IMR-90 (cell line): ENCODE measurements at regions not wholly inside any gene's neighbourhood (a gene's known extent, or its start where the extent isn't known, plus 50 kb on each side); places are given as distances from the start of the nearest gene placed in this dataset.

ENCODE experiments used
- ATAC-seq: fragments of 200-7000 bp; cut with Tn5 transposase; 2 replicates; pipeline ENCODE4 v1.9.1; 2020; ENCODE audit warnings: low read depth, mild to moderate bottlenecking, moderate library complexity
- BruUV-seq: library from RNA; stranded (reverse); fragments of 400-500 nt; replicated peaks from 2 replicates; lab custom pipeline; 2021; lab: Mats Ljungman, UMichigan
- CTCF ChIA-PET: fragments of 300-600 bp; formaldehyde crosslinking; extraction: SDS; loops from one replicate; lab custom pipeline; 2021; ENCODE audit warnings: antibody characterized with exemption; lab: Yijun Ruan, JAX
- POLR2A ChIA-PET: fragments of 300-600 bp; sonication (Branson Sonifier 250); formaldehyde crosslinking; loops from one replicate; lab custom pipeline; 2022; ENCODE audit warnings: antibody characterized with exemption; ENCODE audit not compliant: unreplicated experiment; lab: Charles Lee
- DNase-seq: peaks from one replicate; pipeline ENCODE4 v3.0.0; 2013
- H2AFZ ChIP-seq: replicated peaks from 2 replicates; pipeline ENCODE3; 2013; ENCODE audit warnings: low read length, mild to moderate bottlenecking; ENCODE audit not compliant: poor library complexity
- H2AK5ac ChIP-seq: 2 replicates; pipeline ENCODE4 v1.6.1; 2013; ENCODE audit warnings: low read depth, low read length, inconsistent platforms
- H2AK9ac ChIP-seq: replicated peaks from 2 replicates; pipeline ENCODE3; 2013; ENCODE audit warnings: mild to moderate bottlenecking, low read depth, low read length, moderate library complexity; ENCODE audit not compliant: poor library complexity
- H2BK120ac ChIP-seq: 2 replicates; pipeline ENCODE4 v1.6.1; 2013; ENCODE audit warnings: low read depth, low read length, inconsistent platforms
- H2BK15ac ChIP-seq: 3 replicates; pipeline ENCODE4 v1.6.1; 2013; ENCODE audit warnings: low read depth, low read length, inconsistent platforms
- H2BK20ac ChIP-seq: 2 replicates; pipeline ENCODE4 v1.6.1; 2013; ENCODE audit warnings: low read depth, mild to moderate bottlenecking, inconsistent platforms, low read length, moderate library complexity
- H2BK5ac ChIP-seq: 2 replicates; pipeline ENCODE4 v1.6.1; 2013; ENCODE audit warnings: mild to moderate bottlenecking, low read depth, low read length, inconsistent platforms; ENCODE audit not compliant: poor library complexity, severe bottlenecking
- H3K14ac ChIP-seq: replicated peaks from 2 replicates; pipeline ENCODE4 v1.6.1; 2013; ENCODE audit warnings: low read depth, low read length, inconsistent platforms
- H3K18ac ChIP-seq: 2 replicates; pipeline ENCODE4 v1.6.1; 2013; ENCODE audit warnings: low read depth, low read length, control low read depth
- H3K23ac ChIP-seq: 2 replicates; pipeline ENCODE4 v1.6.1; 2013; ENCODE audit warnings: low read depth, low read length, inconsistent platforms
- H3K27ac ChIP-seq: 2 replicates; pipeline ENCODE4 v1.5.1; 2013; ENCODE audit warnings: mild to moderate bottlenecking, control low read depth, low read length; ENCODE audit not compliant: insufficient read depth
- H3K27me3 ChIP-seq: 2 replicates; pipeline ENCODE4 v1.6.1; 2013; ENCODE audit warnings: low read length; ENCODE audit not compliant: control insufficient read depth, insufficient read depth
- H3K36me3 ChIP-seq: 2 replicates; pipeline ENCODE4 v1.6.1; 2013; ENCODE audit warnings: low read length, mixed read lengths; ENCODE audit not compliant: control insufficient read depth, insufficient read depth
- H3K4ac ChIP-seq: 2 replicates; pipeline ENCODE4 v1.6.1; 2013; ENCODE audit warnings: low read depth, low read length, inconsistent platforms
- H3K4me1 ChIP-seq: 2 replicates; pipeline ENCODE4 v1.6.1; 2013; ENCODE audit warnings: low read length, mixed read lengths; ENCODE audit not compliant: control insufficient read depth, insufficient read depth
- H3K4me2 ChIP-seq: 2 replicates; pipeline ENCODE4 v1.6.1; 2013; ENCODE audit warnings: low read depth, mild to moderate bottlenecking, control low read depth, low read length, moderate library complexity
- H3K4me3 ChIP-seq: 2 replicates; pipeline ENCODE4 v1.5.1; 2013; ENCODE audit warnings: low read depth, mild to moderate bottlenecking, control low read depth, low read length, moderate library complexity; ENCODE audit not compliant: insufficient read depth
- H3K56ac ChIP-seq: 2 replicates; pipeline ENCODE4 v1.6.1; 2013; ENCODE audit warnings: low read length, inconsistent platforms; ENCODE audit not compliant: insufficient read depth; ENCODE audit errors: extremely low read depth
- H3K79me1 ChIP-seq, 2 experiments: 2 replicates each; pipeline ENCODE4 v1.6.1; 2013; ENCODE audit warnings: low read length in 2 of 2, inconsistent platforms in 1 of 2, low read depth in 1 of 2
- H3K9ac ChIP-seq: 2 replicates; pipeline ENCODE4 v1.6.1; 2013; ENCODE audit warnings: low read depth, low read length, control low read depth
- H3K9me1 ChIP-seq: 2 replicates; pipeline ENCODE4 v1.6.1; 2013; ENCODE audit warnings: low read length, inconsistent platforms; ENCODE audit not compliant: insufficient read depth
- H3K9me3 ChIP-seq: 2 replicates; pipeline ENCODE4 v1.6.1; 2013; ENCODE audit warnings: low read length; ENCODE audit not compliant: control insufficient read depth, insufficient read depth
- H4K20me1 ChIP-seq: 2 replicates; pipeline ENCODE4 v1.6.1; 2013; ENCODE audit warnings: low read length, inconsistent platforms; ENCODE audit not compliant: insufficient read depth
- H4K5ac ChIP-seq: 2 replicates; pipeline ENCODE4 v1.6.1; 2013; ENCODE audit warnings: mild to moderate bottlenecking, low read depth, low read length, control low read depth
- H4K8ac ChIP-seq, 2 experiments: 2 replicates each; pipeline ENCODE4 v1.6.1; 2013; ENCODE audit warnings: low read depth in 2 of 2, low read length in 2 of 2, control low read depth in 1 of 2, inconsistent platforms in 1 of 2
- H4K91ac ChIP-seq: 2 replicates; pipeline ENCODE4 v1.6.1; 2013; ENCODE audit warnings: low read depth, low read length, inconsistent platforms; ENCODE audit not compliant: insufficient read depth
- BHLHE40 ChIP-seq: fragments of 150-350 bp; IDR thresholded peaks from 2 replicates; pipeline ENCODE4 v1.6.1; 2016; ENCODE audit warnings: mild to moderate bottlenecking, low read depth, low read length
- FOS ChIP-seq: fragments of 150-350 bp; IDR thresholded peaks from 2 replicates; pipeline ENCODE4 v1.6.1; 2016; ENCODE audit warnings: low read depth, low read length
- NFE2L2 ChIP-seq: fragments of 150-350 bp; IDR thresholded peaks from 2 replicates; pipeline ENCODE4 v1.6.1; 2016; ENCODE audit warnings: low read depth, mild to moderate bottlenecking, low read length
- RAD21 ChIP-seq: IDR thresholded peaks from 2 replicates; pipeline ENCODE4 v1.6.1; 2012; ENCODE audit warnings: low read length, improper control_type of control experiment
- RCOR1 ChIP-seq: IDR thresholded peaks from 2 replicates; pipeline ENCODE4 v1.6.1; 2012; ENCODE audit warnings: mild to moderate bottlenecking, low read length, improper control_type of control experiment; ENCODE audit not compliant: insufficient replicate concordance
- WGBS, 2 experiments: methylation state at CpG; one replicate each; pipeline versions ENCODE4 v1.1.5 to v1.1.7; 2013; ENCODE audit warnings: missing lambda C conversion rate in 2 of 2; ENCODE audit not compliant: insufficient read length in 1 of 2; ENCODE audit errors: extremely low coverage in 2 of 2; 5-methylcytosine and 5-hydroxymethylcytosine counted together
- dilution Hi-C: fragments of 300-500 bp; cut with HindIII; formaldehyde crosslinking; loops from one replicate; pipeline ENCODE4 v1.14.3; 2018; ENCODE audit warnings: low sequenced_read_pairs; ENCODE audit not compliant: unreplicated experiment
- in situ Hi-C: fragments of 300-500 bp; cut with MboI; formaldehyde crosslinking; loops from 3 replicates; pipeline ENCODE4 v1.14.3; 2019; ENCODE audit warnings: low sequenced_read_pairs, inconsistent platforms, mixed read lengths
- intact Hi-C: fragments of 100-400 bp; cut with micrococcal nuclease; formaldehyde crosslinking; loops from 2 replicates; pipeline ENCODE4 v1.10.0; 2022
- TF ChIP-seq, protein P1 (sequence below): conservative IDR thresholded peaks from 2 replicates; pipeline ENCODE4 v1.5.1; 2012; ENCODE audit warnings: mild to moderate bottlenecking, low read depth, low read length, improper control_type of control experiment
- TF ChIP-seq, protein P2 (sequence below): fragments of 150-350 bp; IDR thresholded peaks from 2 replicates; pipeline ENCODE4 v1.6.1; 2016; ENCODE audit warnings: low read depth, mild to moderate bottlenecking, low read length, moderate library complexity, borderline replicate concordance

DNA sequence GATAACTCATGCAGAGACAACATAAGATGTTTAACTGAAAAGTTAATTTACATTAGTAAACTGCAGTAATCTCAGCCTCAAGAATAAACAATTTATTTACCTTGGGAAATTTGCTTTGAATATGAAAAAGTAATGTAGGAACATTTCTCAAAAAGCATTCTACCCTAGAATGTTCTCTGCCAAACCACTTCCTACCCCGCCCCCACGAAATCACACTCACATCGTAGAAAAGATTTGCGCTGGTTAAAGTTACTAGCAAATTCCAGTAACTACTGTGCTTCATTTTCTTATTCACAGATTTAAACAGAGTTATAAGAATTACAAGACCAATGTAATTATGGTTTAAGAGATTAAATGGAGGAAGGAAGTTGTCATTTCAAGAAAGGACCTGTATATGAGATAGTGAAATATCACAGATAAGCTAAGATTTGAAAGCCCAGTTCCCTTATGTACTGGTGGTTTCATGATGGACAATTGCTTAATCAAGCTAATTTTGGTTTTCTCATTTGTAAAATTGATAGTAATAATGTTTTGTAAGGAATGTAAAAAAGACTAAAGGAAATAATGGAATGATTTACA lies 175.4 kb downstream of the GNAI1 start:
- H3K23ac ChIP-seq = no peak overlapping the region
- no peak overlapping the region for H4K91ac ChIP-seq
- intact Hi-C loops = no loop called here
- no peak for TF ChIP-seq RAD21
- no peak for TF ChIP-seq RCOR1
- no peak for TF ChIP-seq BHLHE40
- TF ChIP-seq, protein P1, sequence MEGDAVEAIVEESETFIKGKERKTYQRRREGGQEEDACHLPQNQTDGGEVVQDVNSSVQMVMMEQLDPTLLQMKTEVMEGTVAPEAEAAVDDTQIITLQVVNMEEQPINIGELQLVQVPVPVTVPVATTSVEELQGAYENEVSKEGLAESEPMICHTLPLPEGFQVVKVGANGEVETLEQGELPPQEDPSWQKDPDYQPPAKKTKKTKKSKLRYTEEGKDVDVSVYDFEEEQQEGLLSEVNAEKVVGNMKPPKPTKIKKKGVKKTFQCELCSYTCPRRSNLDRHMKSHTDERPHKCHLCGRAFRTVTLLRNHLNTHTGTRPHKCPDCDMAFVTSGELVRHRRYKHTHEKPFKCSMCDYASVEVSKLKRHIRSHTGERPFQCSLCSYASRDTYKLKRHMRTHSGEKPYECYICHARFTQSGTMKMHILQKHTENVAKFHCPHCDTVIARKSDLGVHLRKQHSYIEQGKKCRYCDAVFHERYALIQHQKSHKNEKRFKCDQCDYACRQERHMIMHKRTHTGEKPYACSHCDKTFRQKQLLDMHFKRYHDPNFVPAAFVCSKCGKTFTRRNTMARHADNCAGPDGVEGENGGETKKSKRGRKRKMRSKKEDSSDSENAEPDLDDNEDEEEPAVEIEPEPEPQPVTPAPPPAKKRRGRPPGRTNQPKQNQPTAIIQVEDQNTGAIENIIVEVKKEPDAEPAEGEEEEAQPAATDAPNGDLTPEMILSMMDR = no peak
- TF ChIP-seq FOS = no peak
- TF ChIP-seq, protein P2, sequence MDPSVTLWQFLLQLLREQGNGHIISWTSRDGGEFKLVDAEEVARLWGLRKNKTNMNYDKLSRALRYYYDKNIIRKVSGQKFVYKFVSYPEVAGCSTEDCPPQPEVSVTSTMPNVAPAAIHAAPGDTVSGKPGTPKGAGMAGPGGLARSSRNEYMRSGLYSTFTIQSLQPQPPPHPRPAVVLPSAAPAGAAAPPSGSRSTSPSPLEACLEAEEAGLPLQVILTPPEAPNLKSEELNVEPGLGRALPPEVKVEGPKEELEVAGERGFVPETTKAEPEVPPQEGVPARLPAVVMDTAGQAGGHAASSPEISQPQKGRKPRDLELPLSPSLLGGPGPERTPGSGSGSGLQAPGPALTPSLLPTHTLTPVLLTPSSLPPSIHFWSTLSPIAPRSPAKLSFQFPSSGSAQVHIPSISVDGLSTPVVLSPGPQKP = no peak
- TF ChIP-seq NFE2L2 = no peak
- dilution Hi-C loops = loop anchor here (10.0 kb wide), 1 partner anchor 105 kb away; no protein-coding TSS in a partner anchor
- peaks cover 7% of the 10 kb centered on the region; the same call in 1 of the 2 replicates for H3K9me1 ChIP-seq
- H4K5ac ChIP-seq = no peak overlapping the region
- H3K36me3 ChIP-seq = no peaks in the 10 kb centered on the region
- no peaks in the 10 kb centered on the region for H4K20me1 ChIP-seq
- no TSS peak for BruUV-seq
- H2AK5ac ChIP-seq = no peak overlapping the region
- ChIA-PET POLR2A (no interaction called here), CTCF (interaction anchor here (0.5 kb wide), 1 partner anchor 139 kb away, joined by 3 read pairs; no protein-coding TSS in a partner anchor)
- no peak overlapping the region for H4K8ac ChIP-seq
- no peak overlapping the region for H2BK20ac ChIP-seq
- no peak overlapping the region for H2BK15ac ChIP-seq
- no peak overlapping the region for H3K14ac ChIP-seq
- WGBS, 2 experiments = no CpG with 5 or more reads among the region's 4 CpGs
- H2AK9ac ChIP-seq = no peak overlapping the region
- ATAC-seq (no peak), DNase-seq (no peak)
- H3K4ac ChIP-seq = no peak overlapping the region
- no peak overlapping the region for H3K9ac ChIP-seq
- H3K9me3 ChIP-seq = no peaks in the 10 kb centered on the region
- H3K4me2 ChIP-seq = no peak overlapping the region
- no peak overlapping the region for H3K4me3 ChIP-seq
- H2BK5ac ChIP-seq = no peak overlapping the region
- no peak overlapping the region for H3K56ac ChIP-seq
- no peaks in the 10 kb centered on the region for H3K79me1 ChIP-seq
- H2BK120ac ChIP-seq = no peak overlapping the region
- H2AFZ ChIP-seq = no peak overlapping the region
- H3K4me1 ChIP-seq = peaks cover 9% of the 10 kb centered on the region
- H3K27me3 ChIP-seq = no peaks in the 10 kb centered on the region
- H3K27ac ChIP-seq = no peak overlapping the region
- no peak overlapping the region for H3K18ac ChIP-seq
- in situ Hi-C loops = no loop called here
